ENCODE measurements at regions not wholly inside any gene's neighbourhood (a gene's known extent, or its start where the extent isn't known, plus 50 kb on each side); places are given as distances from the start of the nearest gene placed in this dataset.

GRCh38 chr18:72246076-72246475 is 298.1 kb downstream of the CBLN2 start:
- Histone ChIP-seq H3K4me1 (no peaks in the 10 kb centered on the region), H3K27ac (no peak overlapping the region), H3K4me3 (no peak overlapping the region), H3K36me3 (no peaks in the 10 kb centered on the region), H3K27me3 (no peaks in the 10 kb centered on the region), H3K9me3 (no peaks in the 10 kb centered on the region)
- intact Hi-C loops (cut with DNase I) = no loop called here
- TF ChIP-seq CTCF (IDR thresholded peaks at IDR 0.05) (no peak), POLR2A (IDR thresholded peaks at IDR 0.05) (no peak), EP300 (IDR thresholded peaks at IDR 0.05) (no peak), POLR2AphosphoS5 (IDR thresholded peaks at IDR 0.05) (no peak)
- no peak for DNase-seq
- 73 to 76% methylated on average over 4 of the region's 4 CpGs for WGBS, 2 donors

- TF ChIP-seq POLR2A (IDR thresholded peaks at IDR 0.05) (no peak), EP300 (IDR thresholded peaks at IDR 0.05) (no peak), CTCF (IDR thresholded peaks at IDR 0.05) (no peak)
- DNase-seq = no peak
- peaks cover 0 to 4% (median 0%) of the 10 kb centered on the region in 4 donors for H3K4me1 ChIP-seq
- H3K4me3 ChIP-seq = no peak overlapping the region
- 71 to 73% methylated on average over 2 of the region's 2 CpGs for WGBS, 2 donors
- intact Hi-C loops (cut with DNase I) = no loop called here
- no peaks in the 10 kb centered on the region for H3K27me3 ChIP-seq
- H3K9me3 ChIP-seq = peaks cover 0 to 3% (median 0%) of the 10 kb centered on the region in 4 donors
- H3K27ac ChIP-seq = no peak overlapping the region
- no peaks in the 10 kb centered on the region for H3K36me3 ChIP-seq
Observed at GRCh38 chr18:72235422-72235821, 308.7 kb downstream of the CBLN2 start.

GRCh38 chr18:72233106-72233505 is 311.0 kb downstream of the CBLN2 start:
- Histone ChIP-seq H3K27ac (no peak overlapping the region), H3K36me3 (no peaks in the 10 kb centered on the region), H3K4me1 (no peaks in the 10 kb centered on the region), H3K9me3 (peaks cover 0 to 3% (median 0%) of the 10 kb centered on the region in 4 donors), H3K4me3 (no peak overlapping the region), H3K27me3 (no peaks in the 10 kb centered on the region)
- TF ChIP-seq CTCF (IDR thresholded peaks at IDR 0.05) (no peak), POLR2A (IDR thresholded peaks at IDR 0.05) (no peak), POLR2AphosphoS5 (IDR thresholded peaks at IDR 0.05) (no peak), EP300 (IDR thresholded peaks at IDR 0.05) (no peak)
- WGBS, 2 donors = 62 to 68% methylated on average over 4 of the region's 4 CpGs
- intact Hi-C loops (cut with DNase I) = no loop called here
- no peak for DNase-seq

- Histone ChIP-seq H3K27me3 (no peaks in the 10 kb centered on the region), H3K4me1 (no peaks in the 10 kb centered on the region), H3K36me3 (no peaks in the 10 kb centered on the region), H3K9me3 (peaks cover 0 to 3% (median 0%) of the 10 kb centered on the region in 4 donors), H3K27ac (no peak overlapping the region), H3K4me3 (no peak overlapping the region)
- no peak for TF ChIP-seq CTCF (IDR thresholded peaks at IDR 0.05)
- 70 to 77% methylated on average over 3 of the region's 3 CpGs for whole genome bisulfite sequencing, 2 donors
- intact Hi-C loops (cut with DNase I) = no loop called here
- no peak for DNase-seq
Observed at GRCh38 chr18:72232644-72233043, 311.5 kb downstream of the CBLN2 start.

GRCh38 chr18:72225958-72226357 is 318.2 kb downstream of the CBLN2 start:
- H3K27me3 ChIP-seq = no peaks in the 10 kb centered on the region
- H3K9me3 ChIP-seq = no peaks in the 10 kb centered on the region
- no peaks in the 10 kb centered on the region for H3K36me3 ChIP-seq
- H3K4me3 ChIP-seq = no peak overlapping the region
- intact Hi-C loops (cut with DNase I) = no loop called here
- 71 to 78% methylated on average over 4 of the region's 4 CpGs for WGBS, 2 donors
- H3K4me1 ChIP-seq = no peaks in the 10 kb centered on the region
- DNase-seq = no peak
- no peak overlapping the region for H3K27ac ChIP-seq
- no peak for TF ChIP-seq EP300 (IDR thresholded peaks at IDR 0.05)
- TF ChIP-seq POLR2AphosphoS5 (IDR thresholded peaks at IDR 0.05) = no peak
- no peak for TF ChIP-seq CTCF (IDR thresholded peaks at IDR 0.05)
